ENCODE measurements at regions not wholly inside any gene's neighbourhood (a gene's known extent, or its start where the extent isn't known, plus 50 kb on each side); places are given as distances from the start of the nearest gene placed in this dataset.
A peak's percentile ranks its signal among the peaks of the same experiment; 100 is the strongest.
"Not testable (repeated sequence)": the region's sequence is repeated elsewhere in the genome, so short reads cannot be mapped to it uniquely, and the experiment has no call there.

GRCh38 chrX:3940000-3940610, 226.7 kb upstream of the PRKX start:
- Histone ChIP-seq H3K27ac (ENCODE audit: low read depth in 1 of 3, low read length in 2 of 3) (no peak overlapping the region), H3K36me3 (ENCODE audit: control insufficient read depth in 3 of 3, insufficient read depth in 2 of 3, low read depth in 1 of 3, low read length in 3 of 3) (no peaks in the 10 kb centered on the region), H3K27me3 (ENCODE audit: control insufficient read depth in 3 of 3, insufficient read depth in 3 of 3, low read length in 3 of 3) (no peaks in the 10 kb centered on the region), H3K4me3 (ENCODE audit: low read depth in 1 of 3, low read length in 3 of 3) (no peak overlapping the region), H3K9me3 (ENCODE audit: control insufficient read depth in 2 of 2, insufficient read depth in 1 of 2, low read depth in 1 of 2, low read length in 1 of 2) (no peaks in the 10 kb centered on the region), H3K4me1 (ENCODE audit: control insufficient read depth in 3 of 3, insufficient read depth in 2 of 3, low read depth in 1 of 3, low read length in 2 of 3) (no peaks in the 10 kb centered on the region)
- DNase-seq (peak in 1 of 2 donors; percentile 8), FAIRE-seq (no peak)
- WGBS, 3 donors: 13 to 18% (median 13%) methylated on average over 4 of the region's 4 CpGs

- FAIRE-seq (no peak), DNase-seq (no peak)
- Histone ChIP-seq H3K4me1 (ENCODE audit: control insufficient read depth in 3 of 3, insufficient read depth in 2 of 3, low read depth in 1 of 3, low read length in 2 of 3) (no peaks in the 10 kb centered on the region), H3K27ac (ENCODE audit: low read depth in 1 of 3, low read length in 2 of 3) (no peak overlapping the region), H3K9me3 (ENCODE audit: control insufficient read depth in 2 of 2, insufficient read depth in 1 of 2, low read depth in 1 of 2, low read length in 1 of 2) (no peaks in the 10 kb centered on the region), H3K4me3 (ENCODE audit: low read depth in 1 of 3, low read length in 3 of 3) (no peak overlapping the region), H3K27me3 (ENCODE audit: control insufficient read depth in 3 of 3, insufficient read depth in 3 of 3, low read length in 3 of 3) (no peaks in the 10 kb centered on the region), H3K36me3 (ENCODE audit: control insufficient read depth in 3 of 3, insufficient read depth in 2 of 3, low read depth in 1 of 3, low read length in 3 of 3) (no peaks in the 10 kb centered on the region)
- WGBS, 3 donors: 84 to 97% (median 89%) methylated on average over 3 of the region's 3 CpGs
These were observed 225.1 kb upstream of the PRKX start for GRCh38 chrX:3938587-3938986.

GRCh38 chrX:3935196-3935595, 221.7 kb upstream of the PRKX start:
- DNase-seq; H3K27me3 ChIP-seq (ENCODE audit: control insufficient read depth in 3 of 3, insufficient read depth in 3 of 3, low read length in 3 of 3); H3K27ac ChIP-seq (ENCODE audit: low read depth in 1 of 3, low read length in 2 of 3); H3K4me1 ChIP-seq (ENCODE audit: control insufficient read depth in 3 of 3, insufficient read depth in 2 of 3, low read depth in 1 of 3, low read length in 2 of 3); H3K36me3 ChIP-seq (ENCODE audit: control insufficient read depth in 3 of 3, insufficient read depth in 2 of 3, low read depth in 1 of 3, low read length in 3 of 3); H3K4me3 ChIP-seq (ENCODE audit: low read depth in 1 of 3, low read length in 3 of 3); H3K9me3 ChIP-seq (ENCODE audit: control insufficient read depth in 2 of 2, insufficient read depth in 1 of 2, low read depth in 1 of 2, low read length in 1 of 2): not testable (repeated sequence)
- FAIRE-seq: peak; percentile 84
- no CpG with 5 or more reads among the region's 4 CpGs for WGBS, 3 donors

- not testable (repeated sequence) for H3K36me3 ChIP-seq (ENCODE audit: control insufficient read depth in 3 of 3, insufficient read depth in 2 of 3, low read depth in 1 of 3, low read length in 3 of 3); H3K9me3 ChIP-seq (ENCODE audit: control insufficient read depth in 2 of 2, insufficient read depth in 1 of 2, low read depth in 1 of 2, low read length in 1 of 2); H3K4me1 ChIP-seq (ENCODE audit: control insufficient read depth in 3 of 3, insufficient read depth in 2 of 3, low read depth in 1 of 3, low read length in 2 of 3); H3K4me3 ChIP-seq (ENCODE audit: low read depth in 1 of 3, low read length in 3 of 3); H3K27ac ChIP-seq (ENCODE audit: low read depth in 1 of 3, low read length in 2 of 3); FAIRE-seq; H3K27me3 ChIP-seq (ENCODE audit: control insufficient read depth in 3 of 3, insufficient read depth in 3 of 3, low read length in 3 of 3); DNase-seq
- no CpG with 5 or more reads among the region's 78 CpGs for WGBS, 3 donors
These were observed 207.1 kb upstream of the PRKX start for GRCh38 chrX:3920424-3921017.

GRCh38 chrX:3919668-3920423, 206.4 kb upstream of the PRKX start:
- H3K9me3 ChIP-seq (ENCODE audit: control insufficient read depth in 2 of 2, insufficient read depth in 1 of 2, low read depth in 1 of 2, low read length in 1 of 2); FAIRE-seq: not testable (repeated sequence)
- WGBS, 3 donors: no CpG with 5 or more reads among the region's 79 CpGs

GRCh38 chrX:3914813-3915212, 201.4 kb upstream of the PRKX start:
- not testable (repeated sequence) for H3K4me3 ChIP-seq (ENCODE audit: low read depth in 1 of 3, low read length in 3 of 3); H3K27ac ChIP-seq (ENCODE audit: low read depth in 1 of 3, low read length in 2 of 3); FAIRE-seq; H3K9me3 ChIP-seq (ENCODE audit: control insufficient read depth in 2 of 2, insufficient read depth in 1 of 2, low read depth in 1 of 2, low read length in 1 of 2); DNase-seq; H3K27me3 ChIP-seq (ENCODE audit: control insufficient read depth in 3 of 3, insufficient read depth in 3 of 3, low read length in 3 of 3); H3K36me3 ChIP-seq (ENCODE audit: control insufficient read depth in 3 of 3, insufficient read depth in 2 of 3, low read depth in 1 of 3, low read length in 3 of 3); H3K4me1 ChIP-seq (ENCODE audit: control insufficient read depth in 3 of 3, insufficient read depth in 2 of 3, low read depth in 1 of 3, low read length in 2 of 3)
- WGBS, 3 donors: no CpG with 5 or more reads among the region's 28 CpGs

More at GRCh38 chrX:3919668-3920423, 206.4 kb upstream of the PRKX start:
- DNase-seq; H3K36me3 ChIP-seq (ENCODE audit: control insufficient read depth in 3 of 3, insufficient read depth in 2 of 3, low read depth in 1 of 3, low read length in 3 of 3); H3K4me3 ChIP-seq (ENCODE audit: low read depth in 1 of 3, low read length in 3 of 3); H3K4me1 ChIP-seq (ENCODE audit: control insufficient read depth in 3 of 3, insufficient read depth in 2 of 3, low read depth in 1 of 3, low read length in 2 of 3); H3K27me3 ChIP-seq (ENCODE audit: control insufficient read depth in 3 of 3, insufficient read depth in 3 of 3, low read length in 3 of 3); H3K27ac ChIP-seq (ENCODE audit: low read depth in 1 of 3, low read length in 2 of 3): not testable (repeated sequence)

- not testable (repeated sequence) for H3K9me3 ChIP-seq (ENCODE audit: control insufficient read depth in 2 of 2, insufficient read depth in 1 of 2, low read depth in 1 of 2, low read length in 1 of 2); H3K27me3 ChIP-seq (ENCODE audit: control insufficient read depth in 3 of 3, insufficient read depth in 3 of 3, low read length in 3 of 3); FAIRE-seq; H3K4me1 ChIP-seq (ENCODE audit: control insufficient read depth in 3 of 3, insufficient read depth in 2 of 3, low read depth in 1 of 3, low read length in 2 of 3); H3K4me3 ChIP-seq (ENCODE audit: low read depth in 1 of 3, low read length in 3 of 3); DNase-seq; H3K36me3 ChIP-seq (ENCODE audit: control insufficient read depth in 3 of 3, insufficient read depth in 2 of 3, low read depth in 1 of 3, low read length in 3 of 3); H3K27ac ChIP-seq (ENCODE audit: low read depth in 1 of 3, low read length in 2 of 3)
- WGBS, 3 donors: no CpG with 5 or more reads among the region's 13 CpGs
These were observed 200.6 kb upstream of the PRKX start for GRCh38 chrX:3914059-3914458.

- not testable (repeated sequence) for DNase-seq; H3K9me3 ChIP-seq (ENCODE audit: control insufficient read depth in 2 of 2, insufficient read depth in 1 of 2, low read depth in 1 of 2, low read length in 1 of 2); FAIRE-seq; H3K27me3 ChIP-seq (ENCODE audit: control insufficient read depth in 3 of 3, insufficient read depth in 3 of 3, low read length in 3 of 3); H3K27ac ChIP-seq (ENCODE audit: low read depth in 1 of 3, low read length in 2 of 3); H3K4me3 ChIP-seq (ENCODE audit: low read depth in 1 of 3, low read length in 3 of 3); H3K36me3 ChIP-seq (ENCODE audit: control insufficient read depth in 3 of 3, insufficient read depth in 2 of 3, low read depth in 1 of 3, low read length in 3 of 3); H3K4me1 ChIP-seq (ENCODE audit: control insufficient read depth in 3 of 3, insufficient read depth in 2 of 3, low read depth in 1 of 3, low read length in 2 of 3)
- no CpG with 5 or more reads among the region's 6 CpGs for WGBS, 3 donors
These were observed 197.6 kb upstream of the PRKX start for GRCh38 chrX:3911012-3911411.

Measured in small intestine (tissue), 7 donors.